ENCODE measurements at regions not wholly inside any gene's neighbourhood (a gene's known extent, or its start where the extent isn't known, plus 50 kb on each side); places are given as distances from the start of the nearest gene placed in this dataset.

GRCh38 chr10:111515264-111515663, 438.4 kb downstream of the ADRA2A start:
- no peak for DNase-seq (ENCODE audit: low spot score)

GRCh38 chr10:111515706-111516105, 438.9 kb downstream of the ADRA2A start:
- DNase-seq (ENCODE audit: low spot score), result no peak

- no peak for DNase-seq (ENCODE audit: low spot score)
Measured at GRCh38 chr10:111516144-111516543, 439.3 kb downstream of the ADRA2A start.

GRCh38 chr10:111522141-111522540, 445.3 kb downstream of the ADRA2A start:
- DNase-seq (ENCODE audit: low spot score), result no peak

GRCh38 chr10:111522551-111522950, 445.7 kb downstream of the ADRA2A start:
- DNase-seq (ENCODE audit: low spot score), result no peak

GRCh38 chr10:111523016-111523415, 446.2 kb downstream of the ADRA2A start:
- DNase-seq (ENCODE audit: low spot score), result no peak

GRCh38 chr10:111524134-111524533, 447.3 kb downstream of the ADRA2A start:
- DNase-seq (ENCODE audit: low spot score), result no peak

- DNase-seq (ENCODE audit: low spot score), result no peak
Measured at GRCh38 chr10:111525696-111526095, 448.9 kb downstream of the ADRA2A start.

- no peak for DNase-seq (ENCODE audit: low spot score)
Measured at GRCh38 chr10:111531690-111532089, 454.9 kb downstream of the ADRA2A start.

GRCh38 chr10:111532139-111532538, 455.3 kb downstream of the ADRA2A start:
- DNase-seq (ENCODE audit: low spot score), result no peak

GRCh38 chr10:111539246-111539645, 462.4 kb downstream of the ADRA2A start:
- no peak for DNase-seq (ENCODE audit: low spot score)

- DNase-seq (ENCODE audit: low spot score), result no peak
Measured at GRCh38 chr10:111543854-111544253, 467.0 kb downstream of the ADRA2A start.

- DNase-seq (ENCODE audit: low spot score), result no peak
Measured at GRCh38 chr10:111545861-111546605, 469.2 kb downstream of the ADRA2A start.

GRCh38 chr10:111548084-111548726, 471.4 kb downstream of the ADRA2A start:
- no peak for DNase-seq (ENCODE audit: low spot score)

GRCh38 chr10:111551001-111551400, 474.2 kb downstream of the ADRA2A start:
- DNase-seq (ENCODE audit: low spot score), result no peak

- no peak for DNase-seq (ENCODE audit: low spot score)
Measured at GRCh38 chr10:111556666-111557065, 479.8 kb downstream of the ADRA2A start.

GRCh38 chr10:111558211-111558610, 481.4 kb downstream of the ADRA2A start:
- DNase-seq (ENCODE audit: low spot score), result no peak

- no peak for DNase-seq (ENCODE audit: low spot score)
Measured at GRCh38 chr10:111560027-111560426, 483.2 kb downstream of the ADRA2A start.

GRCh38 chr10:111561124-111561523, 484.3 kb downstream of the ADRA2A start:
- no peak for DNase-seq (ENCODE audit: low spot score)

GRCh38 chr10:111565542-111565941, 488.7 kb downstream of the ADRA2A start:
- no peak for DNase-seq (ENCODE audit: low spot score)

GRCh38 chr10:111578076-111578475, 501.2 kb downstream of the ADRA2A start:
- no peak for DNase-seq (ENCODE audit: low spot score)

GRCh38 chr10:111579473-111579872, 502.6 kb downstream of the ADRA2A start:
- DNase-seq (ENCODE audit: low spot score), result no peak

- no peak for DNase-seq (ENCODE audit: low spot score)
Measured at GRCh38 chr10:111590703-111591102, 513.9 kb downstream of the ADRA2A start.

- DNase-seq (ENCODE audit: low spot score), result no peak
Measured at GRCh38 chr10:111593578-111593977, 516.7 kb downstream of the ADRA2A start.

All from activated CD4-positive, alpha-beta T cell treated with anti-CD3 and anti-CD28 coated beads, Interleukin-2, Interleukin-4, amounts not matched to agents 100 ng/mL and 50 ng/mL, durations not matched to agents 16 hours and 8 hours (primary cell).